NOMO-1 treated with dmso at 0.1 percent for 144 hours (cell line): ENCODE measurements at regions not wholly inside any gene's neighbourhood (a gene's known extent, or its start where the extent isn't known, plus 50 kb on each side); places are given as distances from the start of the nearest gene placed in this dataset.

Experiments used
- DNase-seq: peaks from one replicate; lab custom pipeline; 2025; ENCODE audit not compliant: unreplicated experiment; lab: John Stamatoyannopoulos, UW

GRCh38 chr20:52787216-52787615, 184.9 kb upstream of the TSHZ2 start:
- DNase-seq: no peak

DNA sequence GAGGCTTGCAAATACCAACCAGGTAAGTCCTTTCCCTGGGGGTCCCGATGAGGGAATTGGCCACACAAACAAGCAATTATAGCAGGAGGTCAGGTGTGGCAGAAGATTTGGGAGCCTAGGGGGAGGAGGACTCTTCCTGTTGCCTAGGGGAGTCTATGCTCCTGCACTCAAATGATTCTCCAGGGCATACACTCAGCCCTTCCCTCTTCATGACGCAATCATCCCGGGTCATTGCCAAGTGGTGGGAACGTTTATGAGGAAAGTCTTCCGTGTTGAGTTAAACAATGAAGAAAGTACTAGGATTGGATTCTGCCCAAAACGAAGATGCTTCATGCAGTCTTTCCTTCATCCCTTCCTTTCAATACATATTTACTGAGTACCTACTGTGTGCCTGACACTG, 186.5 kb upstream of the TSHZ2 start:
- DNase-seq: no peak

DNA sequence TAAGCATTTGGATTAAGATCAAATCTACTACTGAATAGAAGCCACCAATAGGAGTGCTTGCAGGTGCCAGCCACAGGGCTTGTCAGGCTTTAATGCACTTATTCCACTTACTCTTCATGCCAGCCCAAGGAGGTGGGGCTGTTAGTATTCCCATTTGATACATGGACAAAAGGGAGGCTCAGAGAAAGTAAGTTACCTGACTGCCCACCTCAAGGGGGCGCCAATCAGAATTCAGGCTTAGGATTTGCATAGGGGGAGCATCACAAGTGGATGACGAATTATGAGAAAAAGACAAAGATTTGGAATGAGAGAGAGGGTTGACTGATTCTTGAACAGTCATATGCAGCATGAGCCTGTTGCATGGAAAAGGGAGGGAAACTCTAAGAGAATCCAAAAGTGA, 188.4 kb upstream of the TSHZ2 start:
- no peak for DNase-seq

GRCh38 chr20:52780462-52780861, 191.7 kb upstream of the TSHZ2 start:
- DNase-seq: no peak

GRCh38 chr20:52779125-52779524, 193.0 kb upstream of the TSHZ2 start:
- no peak for DNase-seq

DNA sequence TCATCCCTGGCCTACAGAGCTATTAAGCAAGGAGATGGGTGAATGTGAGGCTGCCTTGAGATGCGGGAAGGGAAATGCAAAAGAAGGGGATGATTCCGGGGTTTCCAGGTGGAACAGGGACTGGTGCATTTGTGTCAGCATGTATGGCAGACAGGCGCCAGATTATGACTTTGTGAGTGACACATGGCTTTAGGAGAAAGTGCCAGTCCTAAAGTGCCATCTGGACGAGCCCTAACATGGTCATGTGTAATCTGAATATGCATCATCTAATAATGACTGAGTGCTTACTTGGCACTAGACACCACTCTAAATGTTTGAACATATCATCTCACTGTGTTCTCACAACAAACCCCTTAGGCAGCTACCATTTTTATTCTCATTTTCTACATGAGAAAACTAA, 195.0 kb upstream of the TSHZ2 start:
- no peak for DNase-seq

DNA sequence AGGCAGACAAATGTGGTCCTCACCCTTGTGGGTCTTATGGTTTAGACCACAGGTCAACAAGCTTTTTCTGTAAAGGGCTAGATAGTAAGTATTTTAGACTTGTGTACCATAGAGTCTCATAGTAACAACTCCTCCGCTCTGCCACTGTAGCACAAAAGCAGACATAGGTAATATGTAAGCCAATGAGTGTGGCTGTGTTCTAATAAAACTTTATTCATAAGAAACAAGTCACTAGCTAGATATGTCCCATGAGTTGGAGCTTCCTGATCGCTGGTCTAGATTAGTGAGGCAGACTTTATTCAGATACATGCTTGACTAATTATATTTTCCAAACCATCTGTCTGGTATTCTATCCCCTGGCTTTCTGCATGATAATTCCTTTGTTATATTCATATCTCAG, 196.4 kb upstream of the TSHZ2 start:
- DNase-seq: no peak

- DNase-seq: no peak
Measured at GRCh38 chr20:52768694-52769093, 203.5 kb upstream of the TSHZ2 start.

DNA sequence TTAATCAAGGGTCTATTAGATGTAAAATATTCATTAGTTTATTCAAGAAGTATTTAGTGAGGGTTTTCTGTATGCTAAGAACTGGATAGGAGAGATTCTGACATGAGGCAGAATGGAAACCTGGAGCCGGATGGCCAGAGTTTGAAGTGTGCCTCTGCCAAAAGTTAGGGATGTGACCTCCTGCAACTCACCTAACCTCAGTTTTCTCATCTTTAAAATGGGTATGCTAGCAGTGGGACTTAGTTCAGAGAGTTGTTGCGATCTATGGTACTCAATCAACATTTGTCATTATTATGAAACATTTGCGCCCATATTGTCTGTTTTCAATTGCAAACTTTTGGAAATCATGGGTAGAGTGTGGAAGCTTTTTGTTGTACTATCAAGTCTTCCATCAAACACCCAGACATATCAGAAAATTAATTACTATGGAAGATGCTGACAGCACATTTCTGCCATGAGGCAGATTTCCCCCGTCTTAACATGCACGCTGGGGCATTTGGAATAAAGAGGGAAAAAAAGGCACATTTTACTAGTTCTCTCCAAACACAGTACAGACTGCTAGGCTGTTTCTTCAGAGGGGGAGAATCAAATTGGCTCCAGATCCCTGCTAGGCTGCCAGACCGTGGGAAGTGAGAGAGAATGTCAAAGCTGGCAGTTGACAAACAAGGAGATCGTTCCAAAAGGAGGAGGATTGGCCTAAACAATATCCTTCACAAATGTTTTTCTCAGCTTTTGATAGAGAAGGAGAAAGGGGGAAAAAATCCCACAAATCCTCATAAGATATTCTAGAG, 205.3 kb upstream of the TSHZ2 start:
- DNase-seq: no peak

DNA sequence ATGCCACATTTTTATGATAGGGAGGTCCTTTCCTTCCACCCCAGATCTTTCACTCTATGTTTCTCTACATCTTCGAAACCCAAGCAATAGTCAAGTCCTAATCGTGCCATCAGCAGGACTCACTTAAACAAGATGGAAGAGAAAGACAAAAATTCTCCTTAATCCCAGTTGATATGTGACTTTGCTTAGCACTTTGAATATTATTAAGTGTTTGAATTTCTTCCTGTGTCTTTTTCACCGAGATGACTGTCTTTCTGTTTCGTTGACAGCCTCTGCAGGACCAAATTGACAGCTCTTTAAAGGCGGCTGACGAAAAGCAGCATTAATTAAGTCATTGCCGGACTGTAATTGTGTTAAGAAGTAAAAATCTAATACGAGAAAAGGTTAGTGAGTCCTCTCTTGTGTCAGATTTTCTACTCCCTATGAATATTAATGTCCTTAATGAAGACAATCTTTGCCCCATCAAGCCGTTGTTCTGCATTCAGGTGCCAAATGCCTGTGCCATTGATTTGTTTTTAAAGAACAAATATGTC, 208.8 kb upstream of the TSHZ2 start:
- DNase-seq: no peak

GRCh38 chr20:52761867-52762266, 210.3 kb upstream of the TSHZ2 start:
- DNase-seq: no peak

- no peak for DNase-seq
Measured at GRCh38 chr20:52760791-52761190, 211.4 kb upstream of the TSHZ2 start.

DNA sequence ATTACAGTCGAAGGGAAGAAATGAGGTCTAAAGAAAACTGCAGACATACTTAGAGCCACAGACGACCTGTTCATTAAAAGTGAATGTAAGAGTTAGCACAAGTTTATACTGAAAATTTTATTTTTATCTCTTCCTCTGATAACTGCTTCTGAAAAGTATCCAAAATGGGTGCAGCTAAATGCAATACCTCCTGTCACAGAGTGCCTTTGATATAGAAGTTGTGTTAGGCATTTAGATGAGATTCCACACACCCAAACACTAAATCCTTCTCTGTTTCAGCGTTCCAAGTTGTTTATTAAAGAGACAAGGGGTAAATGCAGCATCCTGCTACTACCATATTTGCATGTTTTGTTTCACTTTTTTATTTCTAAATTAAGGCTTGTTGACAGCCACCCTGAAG, 214.7 kb upstream of the TSHZ2 start:
- no peak for DNase-seq

- no peak for DNase-seq
Measured at GRCh38 chr20:52755744-52756143, 216.4 kb upstream of the TSHZ2 start.

DNA sequence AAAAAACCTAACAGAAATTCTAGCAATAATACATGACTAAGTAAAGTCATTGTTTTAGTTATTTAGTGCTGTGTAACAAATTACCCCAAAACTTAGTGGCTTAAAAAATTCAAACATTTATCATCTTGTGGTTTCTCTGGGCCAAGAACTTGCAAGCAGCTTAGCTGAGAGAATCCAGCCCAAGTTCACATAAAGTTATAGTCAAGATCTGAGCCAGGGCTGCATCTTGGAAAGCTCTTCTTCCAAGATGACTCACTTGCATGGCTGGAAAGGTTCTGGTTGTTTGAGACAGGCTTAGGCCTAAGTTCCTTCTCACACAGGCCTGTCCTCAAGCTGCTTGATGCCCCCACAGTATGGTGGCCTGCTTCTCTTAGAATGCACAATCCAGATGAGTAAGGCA, 217.8 kb upstream of the TSHZ2 start:
- no peak for DNase-seq

- no peak for DNase-seq
Measured at GRCh38 chr20:52752023-52752422, 220.1 kb upstream of the TSHZ2 start.

DNA sequence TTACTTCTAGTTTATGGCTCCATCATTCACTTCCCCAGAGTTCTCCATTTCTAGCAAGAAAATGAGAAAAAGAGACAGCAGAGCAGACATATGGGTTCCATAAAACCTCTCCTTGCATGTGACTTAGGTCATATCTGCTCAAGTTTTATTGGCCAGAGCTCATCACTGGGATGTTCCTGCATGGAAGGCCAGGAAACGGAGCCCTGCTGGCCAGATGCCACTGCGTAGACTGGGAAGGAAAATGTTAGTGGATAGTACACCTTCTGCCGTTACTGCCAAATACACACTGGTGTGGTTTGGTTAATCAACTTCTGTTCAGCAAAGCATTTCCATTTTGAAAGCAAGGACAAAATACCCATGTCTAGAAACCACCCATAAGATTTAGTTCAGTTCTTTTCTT, 220.6 kb upstream of the TSHZ2 start:
- no peak for DNase-seq

DNA sequence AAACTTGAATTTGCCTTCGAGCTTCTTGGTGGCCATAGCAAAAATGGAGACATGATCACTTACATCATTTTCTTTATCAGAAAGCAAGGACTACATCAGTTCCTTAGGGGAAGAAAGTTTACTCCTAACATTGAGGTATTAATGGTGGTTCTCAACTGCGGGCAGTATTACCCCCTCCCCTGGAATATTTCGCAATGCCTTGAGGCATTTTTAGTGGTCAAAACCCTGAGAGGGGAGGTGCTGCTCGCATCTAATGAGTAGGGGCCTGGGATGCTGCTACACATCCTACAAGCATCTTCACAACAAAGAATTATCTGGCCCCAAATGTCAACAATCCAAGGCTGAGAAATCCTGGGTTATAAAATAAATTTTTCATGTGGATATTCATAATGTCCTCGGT, 222.2 kb upstream of the TSHZ2 start:
- DNase-seq: no peak

DNA sequence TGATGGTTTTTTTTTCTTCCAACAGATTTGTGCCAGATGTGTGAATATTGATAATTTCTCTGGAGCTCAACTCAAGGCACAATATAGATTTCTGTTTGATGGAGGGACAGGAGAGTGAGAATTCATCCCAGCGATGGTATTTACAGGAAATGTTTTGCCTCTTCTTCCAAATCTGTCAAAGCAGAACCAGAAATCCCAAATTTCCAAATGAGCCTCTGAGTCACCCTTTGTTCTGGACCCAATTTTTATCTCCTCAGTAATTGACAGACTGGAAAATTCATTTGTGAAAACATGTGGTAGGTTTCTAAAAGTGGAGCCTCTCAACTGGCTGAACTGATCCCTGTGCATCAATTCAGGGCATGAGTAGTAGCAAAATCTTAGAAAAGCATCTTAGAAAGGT, 223.2 kb upstream of the TSHZ2 start:
- DNase-seq: no peak

DNA sequence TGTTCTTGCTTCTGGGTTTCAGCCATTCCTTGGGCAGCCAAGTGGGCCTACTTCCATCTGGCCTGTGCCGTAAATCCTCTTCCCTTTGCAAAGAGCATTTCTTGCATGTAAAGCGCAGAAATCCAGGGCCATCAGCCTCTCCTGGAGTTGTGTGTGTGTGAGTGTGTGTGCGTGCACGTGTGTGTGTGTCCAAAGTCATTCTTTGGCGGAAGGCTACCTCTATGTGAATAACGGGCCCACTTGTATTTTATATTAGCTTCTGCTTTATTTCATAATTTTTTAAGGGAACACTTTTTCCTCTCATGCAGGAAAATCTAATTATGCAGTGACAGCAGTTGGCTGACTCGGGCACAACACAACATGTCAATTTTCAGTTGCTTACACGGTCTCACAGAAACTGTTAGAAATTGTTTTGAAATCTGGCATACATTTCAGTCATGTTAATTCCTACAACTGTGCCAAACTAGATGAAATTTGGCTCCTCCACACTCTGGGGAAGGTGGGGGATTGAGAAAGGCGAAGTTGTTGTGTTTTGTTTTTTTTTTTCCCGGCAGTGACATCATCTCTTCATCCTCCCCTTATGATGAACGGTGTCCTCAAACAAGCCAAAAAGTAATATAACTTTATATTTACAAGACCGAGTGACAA, 223.7 kb upstream of the TSHZ2 start:
- no peak for DNase-seq

GRCh38 chr20:52747845-52748284, 224.3 kb upstream of the TSHZ2 start:
- DNase-seq: no peak

DNA sequence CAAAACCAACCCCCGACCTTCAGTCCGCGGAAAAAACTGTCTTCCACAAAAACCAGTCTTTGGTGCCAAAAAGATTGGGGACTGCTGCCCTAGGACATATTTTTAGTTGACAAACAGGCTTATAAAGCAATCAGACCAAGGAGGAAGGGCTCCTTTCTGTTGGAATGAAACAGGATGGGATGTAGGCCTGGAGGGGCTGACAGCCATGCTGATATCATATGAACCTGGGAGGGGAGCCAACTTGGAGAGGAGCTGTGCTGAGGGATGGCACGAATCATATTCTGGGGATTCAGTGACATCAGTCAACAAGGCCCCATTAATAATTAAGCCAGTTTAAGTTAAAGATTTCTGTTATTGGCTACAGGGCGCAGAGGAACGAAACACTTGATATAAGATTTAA, 225.4 kb upstream of the TSHZ2 start:
- no peak for DNase-seq

GRCh38 chr20:52746190-52746589, 226.0 kb upstream of the TSHZ2 start:
- no peak for DNase-seq
